ENCODE measurements at regions not wholly inside any gene's neighbourhood (a gene's known extent, or its start where the extent isn't known, plus 50 kb on each side); places are given as distances from the start of the nearest gene placed in this dataset.

- TF ChIP-seq HMGXB4 (CRISPR knock-in tag; IDR thresholded peaks at IDR 0.05) (no peak), ZNF121 (CRISPR knock-in tag; IDR thresholded peaks at IDR 0.05) (no peak), GABPB1 (CRISPR knock-in tag; IDR thresholded peaks at IDR 0.05) (no peak), USF2 (CRISPR knock-in tag; IDR thresholded peaks at IDR 0.05) (no peak), NR2C2 (CRISPR knock-in tag; IDR thresholded peaks at IDR 0.05) (no peak), CREM (CRISPR knock-in tag; IDR thresholded peaks at IDR 0.05) (no peak), AFF4 (CRISPR knock-in tag; IDR thresholded peaks at IDR 0.05; ENCODE audit: borderline replicate concordance) (no peak), ZNF232 (CRISPR knock-in tag; IDR thresholded peaks at IDR 0.05) (no peak)
- TF ChIP-seq, protein P1, sequence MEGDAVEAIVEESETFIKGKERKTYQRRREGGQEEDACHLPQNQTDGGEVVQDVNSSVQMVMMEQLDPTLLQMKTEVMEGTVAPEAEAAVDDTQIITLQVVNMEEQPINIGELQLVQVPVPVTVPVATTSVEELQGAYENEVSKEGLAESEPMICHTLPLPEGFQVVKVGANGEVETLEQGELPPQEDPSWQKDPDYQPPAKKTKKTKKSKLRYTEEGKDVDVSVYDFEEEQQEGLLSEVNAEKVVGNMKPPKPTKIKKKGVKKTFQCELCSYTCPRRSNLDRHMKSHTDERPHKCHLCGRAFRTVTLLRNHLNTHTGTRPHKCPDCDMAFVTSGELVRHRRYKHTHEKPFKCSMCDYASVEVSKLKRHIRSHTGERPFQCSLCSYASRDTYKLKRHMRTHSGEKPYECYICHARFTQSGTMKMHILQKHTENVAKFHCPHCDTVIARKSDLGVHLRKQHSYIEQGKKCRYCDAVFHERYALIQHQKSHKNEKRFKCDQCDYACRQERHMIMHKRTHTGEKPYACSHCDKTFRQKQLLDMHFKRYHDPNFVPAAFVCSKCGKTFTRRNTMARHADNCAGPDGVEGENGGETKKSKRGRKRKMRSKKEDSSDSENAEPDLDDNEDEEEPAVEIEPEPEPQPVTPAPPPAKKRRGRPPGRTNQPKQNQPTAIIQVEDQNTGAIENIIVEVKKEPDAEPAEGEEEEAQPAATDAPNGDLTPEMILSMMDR (IDR thresholded peaks at IDR 0.05): no peak
- TF ChIP-seq, protein P2, sequence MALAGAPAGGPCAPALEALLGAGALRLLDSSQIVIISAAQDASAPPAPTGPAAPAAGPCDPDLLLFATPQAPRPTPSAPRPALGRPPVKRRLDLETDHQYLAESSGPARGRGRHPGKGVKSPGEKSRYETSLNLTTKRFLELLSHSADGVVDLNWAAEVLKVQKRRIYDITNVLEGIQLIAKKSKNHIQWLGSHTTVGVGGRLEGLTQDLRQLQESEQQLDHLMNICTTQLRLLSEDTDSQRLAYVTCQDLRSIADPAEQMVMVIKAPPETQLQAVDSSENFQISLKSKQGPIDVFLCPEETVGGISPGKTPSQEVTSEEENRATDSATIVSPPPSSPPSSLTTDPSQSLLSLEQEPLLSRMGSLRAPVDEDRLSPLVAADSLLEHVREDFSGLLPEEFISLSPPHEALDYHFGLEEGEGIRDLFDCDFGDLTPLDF (CRISPR knock-in tag; IDR thresholded peaks at IDR 0.05): no peak
Observed at GRCh38 chr18:2150566-2150965, 420.7 kb downstream of the METTL4 start.

Measured in WTC11 (cell line).